Heart left ventricle (tissue), 16 donors: ENCODE measurements at regions not wholly inside any gene's neighbourhood (a gene's known extent, or its start where the extent isn't known, plus 50 kb on each side); places are given as distances from the start of the nearest gene placed in this dataset.
A peak's percentile ranks its signal among the peaks of the same experiment; 100 is the strongest.

Experiments
- ATAC-seq, 4 donors: fragments of 200-7000 bp; cut with Tn5 transposase; one replicate each; pipeline ENCODE4 v1.9.1; 2020 to 2022; ENCODE audit warnings: moderate library complexity in 4 of 4, mild to moderate bottlenecking in 3 of 4, moderate number of reproducible peaks in 1 of 4
- DNase-seq, 5 donors: peaks; one replicate each; pipeline ENCODE4 v3.0.0-alpha.2; 2020
- H3K27ac ChIP-seq, 12 donors: fragments of 200-600 bp; sonication (generic) in 4 of 12; one replicate each; pipeline versions ENCODE4 v1.5.0 to v1.8.0; 2016 to 2022; ENCODE audit warnings: mild to moderate bottlenecking in 2 of 12
- H3K27me3 ChIP-seq, 9 donors: fragments of 200-600 bp; sonication (generic) in 2 of 9; one replicate each; pipeline versions ENCODE4 v1.5.1 to v1.8.0; 2016 to 2022; ENCODE audit warnings: mild to moderate bottlenecking in 3 of 9
- H3K36me3 ChIP-seq, 9 donors: fragments of 200-600 bp; sonication (generic) in 2 of 9; one replicate each; pipeline versions ENCODE4 v1.5.0 to v1.8.0; 2018 to 2022; ENCODE audit warnings: mild to moderate bottlenecking in 2 of 9
- H3K4me1 ChIP-seq, 12 donors: fragments of 200-600 bp; sonication (generic) in 4 of 12; one replicate each; pipeline versions ENCODE4 v1.5.0 to v1.8.0; 2016 to 2022; ENCODE audit warnings: mild to moderate bottlenecking in 3 of 12
- H3K4me3 ChIP-seq, 12 donors: fragments of 200-600 bp; sonication (generic) in 4 of 12; one replicate each; pipeline versions ENCODE4 v1.5.0 to v1.8.0; 2017 to 2022; ENCODE audit warnings: mild to moderate bottlenecking in 9 of 12, moderate library complexity in 4 of 12
- H3K9me3 ChIP-seq, 12 donors: fragments of 200-600 bp; sonication (generic) in 4 of 12; one replicate each; pipeline versions ENCODE4 v1.5.0 to v1.8.0; 2016 to 2022; ENCODE audit warnings: mild to moderate bottlenecking in 1 of 12
- POLR2A ChIP-seq, 2 donors: fragments of 450-650 bp; IDR thresholded peaks; one replicate each; pipeline ENCODE4 v1.6.1; 2017; ENCODE audit warnings: antibody characterized with exemption in 2 of 2, mild to moderate bottlenecking in 2 of 2, moderate library complexity in 2 of 2
- WGBS, 4 donors: extraction: QIAGEN DNeasy Blood & Tissue Kit in 2 of 4; methylation state at CpG; one replicate each; pipeline versions ENCODE4 v1.1.5 to v1.1.7; 2013 to 2018; 5-methylcytosine and 5-hydroxymethylcytosine counted together
- intact Hi-C, 10 donors: fragments of 100-400 bp; cut with DNase I; formaldehyde crosslinking; loops; one replicate each; pipeline versions ENCODE4 v1.11.1 to v1.14.2; 2022
- TF ChIP-seq, protein P1 (sequence below), 12 donors: fragments of 200-600 bp; sonication (generic) in 4 of 12; IDR thresholded peaks; one replicate each; pipeline versions ENCODE4 v1.5.0 to v1.8.0; 2018 to 2022; ENCODE audit warnings: antibody characterized with exemption in 12 of 12, mild to moderate bottlenecking in 5 of 12
- donor health status: ischemic (EF 13 %, LVEDD 7.1; RV severe dilation, severe dysfunction).
- donor health status: healthy with polysubstance abuse.
- donor health status: DM: no; HTN: yes; CAD: no.
- donor health status: DM: no; HTN: no; CAD: no.
- donor health status: ischemic (EF 25% LVEDD 6.9; RV normal size, moderate dysfunction).
- donor health status: ischemic (EF 25% LVEDD 5.7; RV mildly dilated, moderate dysfunction).
- donor health status: healthy.
- donor health status: DM: yes; HTN: yes; CAD: no.
- donor health status: ischemic (EF 35%, LVEDD 5.7; RV mildly dilated, moderate dysfunction).
- donor health status: nonischemic (EF 11% LVEDD 7.7; RV severe dilation, severe dysfunction).
- donor health status: DM: yes; HTN: yes; CAD: no.
- donor health status: PGD.
- donor health status: ischemic (EF 29% LVEDD 5.4; RV normal size, mild dysfunction).
- donor health status: nonischemic (EF 23%, LVEDD 6.1; RV moderate dilation, normal function).

DNA sequence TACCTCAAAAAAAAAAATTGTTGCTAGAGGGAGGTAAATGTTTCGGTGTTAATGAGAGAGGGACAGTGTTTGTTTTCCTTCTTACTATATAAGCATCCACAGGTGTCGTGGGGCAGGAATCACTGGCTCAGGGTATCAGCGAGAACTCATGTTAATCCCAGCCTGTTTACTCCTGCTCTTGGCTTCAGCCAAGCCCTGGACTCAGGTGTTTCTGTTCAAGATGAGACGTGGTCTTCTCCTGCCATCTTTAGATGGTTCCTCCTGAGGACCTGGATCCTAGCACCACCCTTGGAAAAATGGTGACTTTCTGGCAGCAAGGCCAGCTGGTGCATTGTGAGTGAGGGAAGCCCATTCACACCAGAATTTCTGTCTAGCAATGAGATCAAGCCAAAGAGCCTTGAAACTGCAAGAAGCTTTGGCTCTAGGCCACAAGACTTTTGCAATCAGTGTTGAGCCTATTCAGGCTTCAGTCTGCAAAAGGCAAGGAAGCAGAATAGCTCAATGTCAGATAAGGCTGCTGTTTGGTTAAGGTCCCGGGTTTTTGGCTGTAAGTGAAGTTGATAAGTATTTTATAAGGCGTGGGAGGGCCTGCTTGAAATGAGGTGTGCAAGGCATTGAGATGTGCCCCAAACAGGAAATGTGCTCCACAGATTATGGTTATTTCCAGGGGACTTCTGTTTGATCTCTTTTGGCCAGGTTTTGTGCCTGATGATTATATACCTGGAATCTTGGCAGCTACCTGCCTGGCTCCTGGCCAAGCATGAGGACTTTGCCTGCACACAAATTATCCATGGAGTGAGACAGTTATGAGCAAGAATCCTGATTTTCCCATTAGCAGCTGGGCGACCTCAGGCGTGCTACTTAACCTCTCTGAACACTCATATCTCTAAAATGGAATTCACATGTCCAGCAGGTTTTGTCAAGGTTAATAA, 99.8 kb downstream of the TENT4A start:
- Histone ChIP-seq H3K36me3 (no peaks in the 10 kb centered on the region), H3K4me1 (no peaks in the 10 kb centered on the region), H3K9me3 (no peaks in the 10 kb centered on the region), H3K27me3 (peaks cover 0 to 3% (median under 1%) of the 10 kb centered on the region in 9 donors), H3K4me3 (no peak overlapping the region), H3K27ac (no peak overlapping the region)
- 66 to 72% (median 68%) methylated on average over 8 of the region's 8 CpGs for WGBS, 4 donors
- intact Hi-C loops, result no loop called here
- no peak for TF ChIP-seq POLR2A (IDR thresholded peaks at IDR 0.05)
- TF ChIP-seq, protein P1, sequence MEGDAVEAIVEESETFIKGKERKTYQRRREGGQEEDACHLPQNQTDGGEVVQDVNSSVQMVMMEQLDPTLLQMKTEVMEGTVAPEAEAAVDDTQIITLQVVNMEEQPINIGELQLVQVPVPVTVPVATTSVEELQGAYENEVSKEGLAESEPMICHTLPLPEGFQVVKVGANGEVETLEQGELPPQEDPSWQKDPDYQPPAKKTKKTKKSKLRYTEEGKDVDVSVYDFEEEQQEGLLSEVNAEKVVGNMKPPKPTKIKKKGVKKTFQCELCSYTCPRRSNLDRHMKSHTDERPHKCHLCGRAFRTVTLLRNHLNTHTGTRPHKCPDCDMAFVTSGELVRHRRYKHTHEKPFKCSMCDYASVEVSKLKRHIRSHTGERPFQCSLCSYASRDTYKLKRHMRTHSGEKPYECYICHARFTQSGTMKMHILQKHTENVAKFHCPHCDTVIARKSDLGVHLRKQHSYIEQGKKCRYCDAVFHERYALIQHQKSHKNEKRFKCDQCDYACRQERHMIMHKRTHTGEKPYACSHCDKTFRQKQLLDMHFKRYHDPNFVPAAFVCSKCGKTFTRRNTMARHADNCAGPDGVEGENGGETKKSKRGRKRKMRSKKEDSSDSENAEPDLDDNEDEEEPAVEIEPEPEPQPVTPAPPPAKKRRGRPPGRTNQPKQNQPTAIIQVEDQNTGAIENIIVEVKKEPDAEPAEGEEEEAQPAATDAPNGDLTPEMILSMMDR (IDR thresholded peaks at IDR 0.05), result no peak
- DNase-seq (peak in 1 of 5 donors; percentile 35), ATAC-seq (peak in 2 of 4 donors; percentile 22 to 59)

DNA sequence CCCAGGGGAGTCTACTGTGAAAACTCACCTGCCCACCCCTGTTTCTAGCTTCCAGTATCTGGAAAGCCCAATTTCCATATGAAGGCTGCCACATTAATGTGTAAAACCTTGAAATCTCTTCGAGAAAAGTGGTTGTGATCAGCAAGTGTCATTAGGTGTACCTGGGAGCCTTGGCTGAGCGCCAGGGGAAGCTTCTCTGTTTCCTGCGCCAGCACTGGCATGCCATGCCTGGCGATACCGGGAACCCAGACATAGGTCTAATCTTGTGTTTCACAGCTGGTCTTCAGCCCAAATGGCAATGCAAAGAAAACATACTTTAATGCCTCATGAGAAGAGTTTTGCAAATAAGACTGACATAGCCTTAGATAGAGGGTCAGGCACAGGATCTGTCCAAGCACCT, 101.6 kb downstream of the TENT4A start:
- H3K27me3 ChIP-seq, result peaks cover 0 to 20% (median 6%) of the 10 kb centered on the region in 9 donors
- WGBS, 4 donors, result 69 to 84% (median 78%) methylated on average over 5 of the region's 5 CpGs
- DNase-seq (no peak), ATAC-seq (no peak)
- H3K4me1 ChIP-seq, result no peaks in the 10 kb centered on the region
- H3K4me3 ChIP-seq, result no peak overlapping the region
- H3K9me3 ChIP-seq, result no peaks in the 10 kb centered on the region
- no peaks in the 10 kb centered on the region for H3K36me3 ChIP-seq
- H3K27ac ChIP-seq, result no peak overlapping the region
- TF ChIP-seq POLR2A (IDR thresholded peaks at IDR 0.05), result no peak
- TF ChIP-seq, protein P1 (IDR thresholded peaks at IDR 0.05), result no peak
- intact Hi-C loops, result no loop called here

DNA sequence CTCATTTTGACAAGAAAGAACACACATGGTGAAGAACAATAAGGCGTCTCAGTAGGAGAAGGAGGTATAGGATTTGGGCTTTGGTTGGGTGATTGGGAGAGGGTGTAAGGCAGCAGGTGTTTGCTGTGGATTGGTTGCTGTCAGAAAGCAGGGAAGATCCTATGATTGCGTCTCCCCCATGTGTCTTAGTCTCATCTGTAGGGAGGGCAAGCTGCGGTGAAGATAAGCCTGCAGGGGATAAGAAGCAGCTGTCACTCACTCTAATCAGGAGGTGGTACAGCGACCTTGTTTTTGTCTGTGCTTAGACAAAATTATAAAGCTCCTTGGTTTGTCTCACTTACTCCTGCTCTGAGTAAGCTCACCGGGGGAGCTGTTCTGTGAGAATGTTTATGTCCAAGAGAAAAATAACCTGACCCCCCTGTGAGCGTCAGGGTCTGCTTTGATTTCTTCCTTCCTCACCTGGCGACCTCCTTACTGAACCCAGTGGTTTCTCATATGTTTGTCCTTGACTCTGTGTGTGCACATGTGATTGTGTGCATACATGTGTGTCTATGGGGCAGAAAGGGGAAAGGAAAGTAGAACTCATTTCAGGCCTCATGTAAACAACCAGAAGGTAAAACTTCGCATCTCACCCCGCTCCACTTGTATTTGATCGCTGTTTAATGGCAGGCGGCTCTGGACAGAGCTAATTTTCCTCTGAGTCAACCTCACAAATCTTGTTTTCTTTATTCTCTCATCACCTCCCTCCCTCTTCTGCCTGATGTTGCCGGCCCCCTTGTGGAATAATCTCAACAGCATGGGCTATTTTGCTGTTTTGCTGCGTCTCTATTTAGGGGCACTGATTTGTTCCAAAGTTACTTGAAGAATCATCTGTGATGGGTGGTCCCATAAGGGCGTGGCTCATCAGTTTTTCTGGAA, 105.6 kb downstream of the TENT4A start:
- DNase-seq, result no peak
- Histone ChIP-seq H3K9me3 (peaks cover 0 to 20% (median 6%) of the 10 kb centered on the region in 12 donors), H3K4me1 (no peaks in the 10 kb centered on the region), H3K36me3 (no peaks in the 10 kb centered on the region), H3K4me3 (no peak overlapping the region), H3K27ac (no peak overlapping the region), H3K27me3 (peaks cover 0 to 39% (median 9%) of the 10 kb centered on the region in 9 donors)
- no peak for ATAC-seq
- 43 to 52% (median 47%) methylated on average over 14 of the region's 14 CpGs for WGBS, 4 donors
- intact Hi-C loops, result no loop called here
- no peak for TF ChIP-seq POLR2A (IDR thresholded peaks at IDR 0.05)
- TF ChIP-seq, protein P1 (IDR thresholded peaks at IDR 0.05), result no peak

DNA sequence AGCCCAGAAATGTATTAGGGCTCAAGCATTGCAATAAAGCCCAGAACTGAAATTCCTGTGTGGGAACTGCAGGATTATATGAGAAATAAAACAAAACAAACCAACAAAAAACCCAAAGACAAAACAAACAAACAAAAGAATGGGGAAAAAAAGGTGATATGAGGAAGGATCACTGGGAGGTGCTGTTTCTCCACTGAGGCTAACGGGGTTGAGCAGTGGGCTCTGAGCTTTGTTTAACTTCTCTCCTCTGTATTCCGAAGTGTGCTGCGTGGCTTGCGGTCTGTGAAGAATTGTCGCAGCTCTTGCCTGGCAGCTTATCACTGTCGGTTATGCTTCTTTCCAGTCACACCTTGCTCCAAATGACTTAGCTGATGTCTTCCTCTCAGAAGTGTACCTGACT, 106.3 kb downstream of the TENT4A start:
- intact Hi-C loops, result no loop called here
- no peak overlapping the region for H3K4me3 ChIP-seq
- peaks cover 0 to 40% (median 9%) of the 10 kb centered on the region in 9 donors for H3K27me3 ChIP-seq
- H3K4me1 ChIP-seq, result no peaks in the 10 kb centered on the region
- TF ChIP-seq, protein P1 (IDR thresholded peaks at IDR 0.05), result peak in 1 of 12 donors; percentile 13
- no peak for TF ChIP-seq POLR2A (IDR thresholded peaks at IDR 0.05)
- ATAC-seq (no peak), DNase-seq (no peak)
- no peaks in the 10 kb centered on the region for H3K36me3 ChIP-seq
- WGBS, 4 donors, result 34 to 47% (median 40%) methylated on average over 6 of the region's 6 CpGs
- H3K27ac ChIP-seq, result no peak overlapping the region
- H3K9me3 ChIP-seq, result peaks cover 0 to 20% (median 6%) of the 10 kb centered on the region in 12 donors
